ENCODE measurements at regions not wholly inside any gene's neighbourhood (a gene's known extent, or its start where the extent isn't known, plus 50 kb on each side); places are given as distances from the start of the nearest gene placed in this dataset.
"Not testable (repeated sequence)": the region's sequence is repeated elsewhere in the genome, so short reads cannot be mapped to it uniquely, and the experiment has no call there.

DNA sequence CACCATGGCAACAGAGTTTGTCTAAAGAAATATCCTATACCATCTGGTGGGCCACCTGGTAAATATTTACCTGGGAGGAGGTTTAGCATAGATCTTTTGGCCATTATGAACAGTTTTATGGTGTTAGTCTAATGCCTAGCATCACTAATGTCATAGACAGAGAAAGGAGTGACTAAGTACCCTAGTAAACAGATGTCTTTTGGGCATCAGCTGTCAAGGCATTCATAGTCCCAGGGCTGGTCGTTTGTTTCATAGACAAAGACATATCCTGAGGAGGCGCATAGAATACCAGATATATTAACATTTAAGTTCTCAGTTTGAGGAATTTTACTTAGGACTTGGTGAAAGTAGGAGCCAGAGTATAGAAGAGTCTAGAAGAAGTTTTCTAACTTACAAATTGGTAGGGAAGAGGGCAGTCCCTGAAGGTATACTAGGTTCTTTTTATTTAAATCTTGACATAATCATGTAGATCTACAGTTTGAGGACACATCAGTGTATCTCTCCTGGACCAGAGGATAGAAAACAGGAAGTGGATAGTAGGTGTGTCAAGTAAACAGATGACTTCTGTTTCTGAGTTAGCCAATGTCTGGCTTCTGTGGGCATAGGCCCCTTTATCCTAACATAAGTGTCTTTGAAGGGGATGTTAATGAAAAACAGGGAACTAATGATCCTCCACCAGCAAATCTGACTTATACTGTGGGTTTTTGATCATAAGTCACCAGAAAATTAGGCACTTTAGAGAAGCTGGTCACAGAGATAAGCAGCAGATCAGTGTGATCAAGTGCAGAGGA is 105.0 kb upstream of the PRSS3 start:
- DNase-seq (ENCODE audit: extremely low read depth in 1 of 2, low read depth in 1 of 2) = no peak

GRCh38 chr9:33695299-33695698 is 100.1 kb upstream of the PRSS3 start:
- DNase-seq (ENCODE audit: extremely low read depth in 1 of 2, low read depth in 1 of 2) = no peak

GRCh38 chr9:33695856-33696255 is 99.5 kb upstream of the PRSS3 start:
- no peak for DNase-seq (ENCODE audit: extremely low read depth in 1 of 2, low read depth in 1 of 2)

DNA sequence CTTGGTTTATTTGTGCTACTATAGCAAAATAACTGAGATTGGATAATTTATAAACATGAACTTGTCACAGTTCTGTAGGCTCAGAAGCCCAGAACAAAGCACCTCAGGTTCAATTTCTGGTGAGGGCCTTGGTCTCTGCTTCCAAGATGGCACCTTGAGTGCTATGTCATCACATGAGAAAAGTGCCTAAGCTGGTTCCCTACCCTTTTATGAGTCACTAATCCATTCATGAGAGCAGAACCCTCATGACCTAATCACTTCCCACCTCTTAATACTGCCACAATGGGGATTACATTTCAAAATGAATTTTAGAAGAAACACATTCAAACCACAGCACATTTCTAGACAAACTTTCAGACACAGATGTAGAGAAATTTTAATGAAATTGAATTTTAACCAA is 98.2 kb upstream of the PRSS3 start:
- DNase-seq (ENCODE audit: extremely low read depth in 1 of 2, low read depth in 1 of 2) = no peak

GRCh38 chr9:33698267-33698666 is 97.1 kb upstream of the PRSS3 start:
- DNase-seq (ENCODE audit: extremely low read depth in 1 of 2, low read depth in 1 of 2) = no peak

- not testable (repeated sequence) for DNase-seq (ENCODE audit: extremely low read depth in 1 of 2, low read depth in 1 of 2)
These were observed 94.4 kb upstream of the PRSS3 start for GRCh38 chr9:33700940-33701339.

GRCh38 chr9:33703430-33704102 is 91.8 kb upstream of the PRSS3 start:
- DNase-seq (ENCODE audit: extremely low read depth in 1 of 2, low read depth in 1 of 2) = no peak

DNA sequence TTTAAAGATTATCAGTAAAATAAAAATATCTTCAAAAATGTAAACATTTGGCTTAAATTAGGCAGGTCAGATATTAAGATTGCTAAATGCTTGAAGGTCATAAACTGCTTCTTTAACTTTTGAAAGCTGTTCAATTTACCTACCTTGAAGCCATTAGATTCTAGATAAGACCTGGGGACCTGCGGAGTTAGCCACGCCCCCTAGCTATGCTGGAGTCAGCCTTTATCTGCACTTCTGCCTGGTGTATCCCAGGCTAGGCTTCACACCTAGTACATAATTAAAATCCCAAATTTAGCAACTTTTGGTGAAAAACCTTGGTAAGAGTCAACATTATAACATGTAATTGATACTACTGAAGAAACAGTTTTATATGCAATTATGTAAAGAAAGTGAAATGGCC is 89.9 kb upstream of the PRSS3 start:
- DNase-seq (ENCODE audit: extremely low read depth in 1 of 2, low read depth in 1 of 2) = not testable (repeated sequence)

GRCh38 chr9:33708441-33708840 is 86.9 kb upstream of the PRSS3 start:
- no peak for DNase-seq (ENCODE audit: extremely low read depth in 1 of 2, low read depth in 1 of 2)

- DNase-seq (ENCODE audit: extremely low read depth in 1 of 2, low read depth in 1 of 2) = no peak
These were observed 86.1 kb upstream of the PRSS3 start for GRCh38 chr9:33709269-33709668.

DNA sequence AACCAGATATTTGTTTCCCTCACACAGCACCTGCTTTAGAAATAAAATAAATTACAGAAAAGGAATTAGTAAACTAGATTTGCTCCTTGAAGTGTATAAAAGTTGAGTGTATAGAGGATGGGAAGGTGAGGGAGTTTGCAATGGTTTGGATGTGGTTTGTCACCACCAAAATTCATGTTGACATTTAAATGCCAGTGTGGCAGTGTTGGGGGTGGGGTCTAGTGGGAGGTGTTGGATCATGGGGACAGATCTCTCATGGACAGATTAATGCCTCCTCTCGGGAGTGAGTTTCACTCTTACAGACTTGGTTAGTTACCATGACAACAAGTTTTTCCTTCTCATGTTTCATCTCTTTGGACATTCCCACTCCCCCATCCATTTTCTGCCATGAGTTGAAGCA is 83.9 kb upstream of the PRSS3 start:
- DNase-seq (ENCODE audit: extremely low read depth in 1 of 2, low read depth in 1 of 2) = not testable (repeated sequence)

DNA sequence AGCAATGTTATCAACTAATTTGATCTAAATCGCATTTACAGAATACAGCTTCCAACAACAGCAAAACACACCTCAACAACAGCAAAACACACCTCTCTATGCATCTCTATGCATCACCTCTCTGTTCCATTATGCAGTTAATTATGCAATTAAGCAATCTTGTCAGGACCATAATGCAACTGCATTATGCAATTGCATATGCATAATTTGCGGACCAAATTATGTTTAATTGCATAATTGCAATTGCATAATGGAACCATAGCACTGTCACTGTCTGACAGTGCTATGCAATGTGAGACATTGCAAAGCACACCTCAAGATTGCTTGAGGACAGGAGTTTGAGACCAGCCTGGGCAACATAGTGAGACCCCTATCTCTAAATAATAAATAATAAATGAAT is 80.4 kb upstream of the PRSS3 start:
- DNase-seq (ENCODE audit: extremely low read depth in 1 of 2, low read depth in 1 of 2) = no peak

DNA sequence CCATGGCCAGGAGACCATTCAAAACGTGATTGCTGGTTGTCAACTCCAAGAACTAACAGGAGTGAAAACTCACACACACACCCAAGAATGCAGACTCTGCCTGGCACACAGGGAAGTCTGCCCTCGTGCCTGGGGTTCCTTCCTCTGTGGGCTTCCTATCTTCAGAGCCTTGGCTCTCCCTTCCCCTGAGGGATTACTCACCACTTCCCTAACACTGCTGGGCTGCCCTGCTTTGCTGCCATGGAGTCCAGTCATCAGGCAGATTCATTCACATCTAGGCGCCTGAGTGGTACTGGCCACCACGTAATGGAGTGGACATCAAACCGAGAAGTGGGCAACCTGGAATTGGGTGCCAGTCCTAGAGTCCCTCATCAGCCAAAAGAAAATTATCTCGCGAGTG is 76.4 kb upstream of the PRSS3 start:
- no peak for DNase-seq (ENCODE audit: extremely low read depth in 1 of 2, low read depth in 1 of 2)

GRCh38 chr9:33719581-33720374 is 75.6 kb upstream of the PRSS3 start:
- no peak for DNase-seq (ENCODE audit: extremely low read depth in 1 of 2, low read depth in 1 of 2)

DNA sequence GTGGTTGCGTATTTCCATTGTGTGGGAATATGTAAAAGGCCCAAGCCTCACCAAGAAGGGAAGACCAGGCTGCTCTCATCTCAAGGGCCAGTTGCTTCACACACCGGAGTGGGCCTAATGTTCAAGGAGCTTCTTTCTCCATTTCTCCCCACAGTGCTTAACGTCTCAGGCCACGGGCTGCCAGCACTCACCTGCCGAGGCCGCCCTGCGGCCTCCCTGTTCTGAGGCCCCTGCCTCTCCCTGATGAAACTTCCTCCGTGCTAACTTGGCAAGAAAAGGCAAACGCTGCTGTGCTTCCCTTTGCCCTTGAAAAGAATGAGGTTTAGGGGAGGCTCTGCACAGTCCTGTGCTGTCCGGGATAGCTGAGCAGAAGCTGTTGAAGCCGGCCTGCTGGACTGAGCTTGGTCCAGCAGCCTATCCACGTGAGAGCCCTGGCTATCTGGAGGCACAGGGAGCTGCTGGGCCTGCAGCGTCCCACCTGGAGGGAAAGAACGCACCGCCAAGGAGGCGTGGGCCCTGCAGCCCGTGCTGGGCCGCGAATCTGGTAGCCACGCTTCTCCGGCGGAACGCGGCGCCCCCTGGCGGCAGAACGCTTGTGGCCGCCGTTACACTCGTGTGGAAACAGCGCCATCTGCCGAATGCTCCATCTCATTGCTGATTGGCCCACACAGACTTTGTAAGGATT is 73.5 kb upstream of the PRSS3 start:
- DNase-seq (ENCODE audit: extremely low read depth in 1 of 2, low read depth in 1 of 2) = peak; percentile 56 to 81

- no peak for DNase-seq (ENCODE audit: extremely low read depth in 1 of 2, low read depth in 1 of 2)
These were observed 73.0 kb upstream of the PRSS3 start for GRCh38 chr9:33722359-33722675.

GRCh38 chr9:33728613-33729012 is 66.7 kb upstream of the PRSS3 start:
- DNase-seq (ENCODE audit: extremely low read depth in 1 of 2, low read depth in 1 of 2) = no peak

DNA sequence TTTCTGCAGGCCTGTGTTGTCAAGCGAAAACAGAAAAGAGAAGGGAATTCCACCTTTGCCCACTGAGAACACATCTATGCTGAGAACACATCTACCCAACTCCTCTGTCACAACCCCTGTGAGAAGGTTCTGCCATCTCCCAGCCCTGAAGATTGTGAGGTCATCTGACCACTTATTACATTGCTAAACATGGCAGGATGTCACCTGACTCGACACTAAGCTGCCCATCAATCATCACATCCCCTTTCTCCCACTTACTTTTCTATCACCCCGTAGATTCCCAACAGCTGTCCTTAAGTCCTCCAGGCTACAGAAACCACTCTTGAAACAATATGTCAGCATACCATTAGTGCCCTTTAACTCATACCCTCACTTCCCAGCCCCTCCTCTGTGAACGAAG is 64.2 kb upstream of the PRSS3 start:
- no peak for DNase-seq (ENCODE audit: extremely low read depth in 1 of 2, low read depth in 1 of 2)

- DNase-seq (ENCODE audit: extremely low read depth in 1 of 2, low read depth in 1 of 2) = no peak
These were observed 63.7 kb upstream of the PRSS3 start for GRCh38 chr9:33731625-33732024.

GRCh38 chr9:33734247-33734940 is 61.0 kb upstream of the PRSS3 start:
- not testable (repeated sequence) for DNase-seq (ENCODE audit: extremely low read depth in 1 of 2, low read depth in 1 of 2)
